ENCODE measurements at regions not wholly inside any gene's neighbourhood (a gene's known extent, or its start where the extent isn't known, plus 50 kb on each side); places are given as distances from the start of the nearest gene placed in this dataset.

DNA sequence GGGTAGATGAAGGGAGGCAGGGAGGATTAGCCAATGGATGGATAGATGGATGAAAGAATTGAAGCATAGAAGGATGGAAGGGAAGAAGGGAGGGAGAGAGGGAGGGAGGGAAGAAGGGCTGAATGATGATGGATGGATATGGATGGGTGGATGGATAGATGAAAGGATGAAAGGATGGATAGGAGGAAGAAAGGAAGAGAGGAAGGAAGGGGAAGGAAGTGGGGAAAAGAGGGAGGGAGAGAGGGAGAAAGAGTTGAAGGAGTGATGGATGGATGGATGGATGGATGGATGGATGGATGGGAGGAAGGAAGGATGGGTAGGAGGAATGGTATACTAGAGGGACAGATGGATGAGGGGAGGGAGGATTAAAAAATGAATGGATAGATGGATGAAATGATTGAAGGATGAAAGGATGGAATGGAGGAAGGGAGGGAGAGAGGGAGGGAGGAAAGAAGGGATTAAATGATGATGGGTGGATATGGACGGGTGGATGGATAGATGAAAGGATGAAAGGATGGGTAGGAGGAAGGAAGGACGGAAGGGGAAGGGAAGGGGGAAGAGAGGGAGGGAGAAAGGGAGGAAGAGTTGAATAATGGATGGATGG, 145.9 kb downstream of the MN1 start:
- DNase-seq, result no peak

DNA sequence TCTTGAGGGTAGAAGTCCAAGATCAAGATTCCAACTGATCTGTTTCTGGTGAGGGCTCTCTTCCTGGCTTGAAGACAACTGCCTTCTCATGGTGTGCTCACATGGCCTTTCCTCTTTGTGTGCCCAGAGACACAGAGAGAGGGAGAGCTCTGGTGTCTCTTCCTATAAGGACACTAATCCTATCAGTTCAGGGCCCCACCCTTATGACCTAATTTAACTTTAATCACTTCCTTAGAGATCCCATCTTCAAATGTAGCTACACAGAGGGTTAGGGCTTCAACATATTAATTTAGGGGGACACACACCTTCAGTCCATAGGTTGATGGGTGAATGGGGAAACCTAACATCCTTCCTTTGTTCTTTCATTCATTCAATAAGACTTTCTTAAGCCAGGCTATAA, 144.6 kb downstream of the MN1 start:
- DNase-seq, result no peak

DNA sequence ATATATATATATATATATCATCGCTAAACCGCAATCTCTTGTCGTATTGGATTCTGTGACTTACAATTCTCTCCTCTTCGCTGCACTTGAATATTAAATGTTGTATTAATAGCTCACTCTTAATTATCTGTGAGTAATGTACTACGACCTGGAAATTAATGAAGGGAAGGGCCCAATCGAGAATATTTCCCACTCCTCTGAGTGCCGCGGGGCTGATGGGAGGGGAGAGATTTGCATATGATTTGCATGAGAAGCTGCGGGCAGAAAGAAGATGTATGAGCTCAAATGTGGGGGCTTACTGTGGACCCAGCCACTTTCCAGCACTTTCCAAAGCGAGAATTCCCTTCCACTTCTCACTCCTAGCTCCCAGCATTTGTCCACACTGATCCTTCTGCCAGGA, 141.2 kb downstream of the MN1 start:
- DNase-seq, result no peak

DNA sequence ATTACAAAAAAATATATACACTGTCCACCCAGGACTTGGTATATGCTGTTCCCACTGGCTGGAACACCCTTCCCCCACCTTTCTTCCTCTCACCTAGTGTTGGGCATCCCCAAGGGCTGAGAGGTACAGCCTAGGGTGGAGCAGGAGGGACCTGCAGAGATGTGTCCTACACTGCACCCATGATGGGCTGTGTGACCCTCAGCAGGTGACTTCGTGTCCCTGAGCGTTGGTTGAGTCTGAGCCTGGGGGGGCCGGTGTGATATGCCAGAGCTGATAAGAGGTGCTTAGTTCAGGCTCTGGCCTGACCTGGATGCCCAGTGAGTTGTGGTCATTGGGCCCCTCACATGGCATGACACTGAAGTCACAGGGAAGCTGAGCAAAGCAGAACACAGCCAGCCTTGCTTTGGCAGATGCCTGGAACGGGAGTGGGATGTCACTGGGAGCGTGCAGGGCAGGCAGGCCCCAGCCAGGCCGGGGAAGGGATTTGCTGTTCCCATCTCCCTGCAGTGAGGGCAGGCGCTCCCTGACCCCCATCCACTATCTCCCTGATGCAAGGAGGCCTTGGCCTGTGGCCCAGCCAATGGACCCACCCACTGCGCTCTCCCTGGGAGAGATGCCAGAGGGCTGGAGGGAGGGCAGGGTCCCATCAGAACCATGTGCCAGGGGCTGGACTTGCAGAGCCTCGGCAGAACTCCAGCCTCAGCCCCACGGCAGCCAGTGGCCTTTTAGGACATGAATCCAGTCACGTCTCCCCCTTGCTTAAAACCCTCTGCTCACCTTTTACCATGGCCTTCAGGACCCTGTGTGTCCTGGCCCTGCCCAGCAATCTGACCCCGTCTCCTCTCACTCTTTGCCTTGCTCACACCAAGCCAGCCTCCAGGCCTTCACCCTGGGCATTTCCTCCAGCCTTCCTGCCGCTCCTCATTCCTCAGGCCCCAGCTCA, 138.9 kb downstream of the MN1 start:
- no peak for DNase-seq

DNA sequence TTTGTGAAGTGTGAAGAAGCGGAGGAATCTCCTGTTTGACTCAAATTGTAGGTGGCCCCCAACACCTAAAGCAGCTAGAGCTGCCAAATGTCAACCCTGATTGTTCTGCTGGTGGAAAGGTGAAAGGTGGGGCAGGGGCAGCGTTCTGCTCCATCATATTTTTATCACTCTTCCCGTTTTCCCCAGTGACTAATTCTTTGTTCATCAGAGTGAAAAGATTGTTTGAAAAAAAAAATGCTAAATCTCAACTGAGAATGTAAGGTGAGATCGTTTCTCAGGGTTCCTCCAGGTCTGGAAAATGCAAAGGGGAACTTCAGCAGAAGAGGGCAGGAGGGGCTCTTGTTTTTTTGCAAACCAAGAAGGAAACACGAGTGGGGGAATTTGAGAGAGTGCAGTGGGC, 137.7 kb downstream of the MN1 start:
- no peak for DNase-seq

DNA sequence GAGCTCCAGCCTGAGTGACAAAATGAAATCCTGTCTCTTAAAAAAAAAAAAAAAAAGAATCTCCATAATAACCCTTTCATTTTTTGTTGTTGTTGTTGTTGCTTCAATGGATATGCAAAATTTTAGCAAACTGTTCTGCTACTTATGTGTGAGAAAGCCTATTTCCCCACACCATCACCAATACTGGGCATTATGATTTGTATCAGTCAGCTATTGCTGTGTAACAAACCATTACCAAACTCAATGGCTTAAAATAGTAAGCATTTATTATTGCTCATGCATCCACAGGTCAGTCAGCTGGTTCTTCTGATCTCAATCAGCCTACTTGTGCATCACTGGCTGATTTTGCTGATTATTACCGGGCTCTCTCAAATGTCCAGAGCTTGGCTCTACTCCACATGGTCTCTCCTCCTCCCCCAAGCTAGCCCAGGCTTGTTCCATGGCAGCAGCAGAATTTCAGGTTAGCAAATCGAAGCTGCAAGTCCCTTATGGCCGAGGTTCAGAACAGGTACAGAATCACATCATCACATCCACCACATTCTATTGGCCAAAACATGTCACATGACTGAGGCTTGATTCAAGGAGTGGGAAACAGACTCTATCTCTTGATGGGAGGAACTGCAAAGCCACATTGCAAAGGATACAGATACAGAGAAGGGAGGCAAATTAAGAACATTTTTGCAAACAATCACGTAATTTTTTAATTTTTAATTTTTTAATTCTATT, 135.1 kb downstream of the MN1 start:
- no peak for DNase-seq

DNA sequence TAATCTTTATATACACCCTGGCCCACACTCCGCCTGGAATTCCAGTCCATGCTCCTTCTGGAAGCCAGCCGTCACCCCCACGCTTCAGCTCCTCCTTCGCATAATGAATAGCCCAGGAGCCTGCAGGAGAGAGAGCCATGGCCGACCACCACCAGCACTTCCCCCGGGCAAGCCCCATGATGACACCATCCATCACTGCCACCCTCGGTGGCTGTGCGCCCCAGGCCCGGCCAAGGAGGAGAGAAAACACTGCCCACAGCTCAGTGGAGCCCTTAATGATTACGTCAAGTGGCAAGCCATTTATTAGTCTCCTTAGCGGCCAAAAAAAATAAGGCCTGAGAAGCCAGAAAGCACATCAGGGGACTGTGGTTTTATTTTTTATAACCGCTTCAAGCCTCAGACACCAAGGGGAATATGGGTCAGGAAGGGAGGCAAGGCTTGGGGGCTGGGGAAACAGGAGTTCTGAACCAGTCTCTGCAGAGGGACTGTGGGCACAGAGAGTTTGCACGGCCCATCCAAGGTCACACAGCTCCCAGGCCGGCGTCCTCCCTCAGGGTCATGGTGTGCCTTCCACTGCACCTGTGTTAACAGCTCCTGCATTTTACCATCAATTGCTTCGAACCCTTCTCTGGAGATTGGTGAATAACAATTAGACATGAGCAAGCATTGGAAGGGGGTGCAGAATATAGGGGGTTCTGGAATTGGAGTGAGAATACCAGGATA, 134.3 kb downstream of the MN1 start:
- DNase-seq, result no peak

DNA sequence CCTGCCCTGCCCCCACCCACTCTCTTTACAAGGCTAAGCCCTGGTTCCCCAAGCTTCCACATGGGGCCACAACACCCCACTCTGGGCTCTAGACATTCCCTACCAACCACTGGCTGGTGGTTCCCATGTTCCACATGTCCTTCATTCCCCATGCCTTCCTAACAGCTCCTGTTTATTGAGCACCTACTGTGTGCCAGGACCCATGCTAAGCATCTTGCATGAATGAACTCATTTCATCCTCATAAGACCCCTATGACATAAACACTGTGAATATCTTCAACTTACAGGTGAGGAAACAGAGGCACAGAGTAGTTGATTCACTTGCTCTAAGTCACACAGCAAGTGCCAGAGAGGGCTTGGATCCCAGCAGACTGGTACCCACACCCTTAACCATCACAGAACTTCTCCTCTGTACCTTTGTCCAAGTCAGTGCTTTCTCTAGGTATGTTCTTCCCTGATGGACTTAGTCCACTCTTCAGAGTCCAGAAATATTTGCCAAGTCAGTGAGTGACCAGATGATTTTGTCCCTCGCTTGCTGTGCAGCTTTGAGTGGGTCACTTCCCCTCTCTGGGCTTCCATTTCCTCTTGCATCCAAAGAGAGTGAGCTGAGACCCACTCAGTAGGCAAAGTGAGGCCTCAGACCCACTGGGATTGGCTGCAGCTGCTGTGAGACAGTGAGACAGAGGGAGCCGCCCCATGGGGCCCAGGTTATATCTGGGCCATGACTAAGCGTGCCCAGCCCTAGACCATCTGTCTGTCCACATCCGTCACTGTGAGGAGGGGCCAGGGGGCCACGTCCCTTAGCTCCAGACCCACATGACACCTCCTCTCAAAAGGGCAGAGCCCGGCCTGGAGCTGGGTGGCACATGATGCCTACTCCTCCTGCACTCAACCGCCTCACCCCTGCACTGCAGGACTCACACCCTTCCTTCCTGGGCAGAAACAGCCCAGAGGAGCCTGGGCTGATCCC, 132.4 kb downstream of the MN1 start:
- no peak for DNase-seq

DNA sequence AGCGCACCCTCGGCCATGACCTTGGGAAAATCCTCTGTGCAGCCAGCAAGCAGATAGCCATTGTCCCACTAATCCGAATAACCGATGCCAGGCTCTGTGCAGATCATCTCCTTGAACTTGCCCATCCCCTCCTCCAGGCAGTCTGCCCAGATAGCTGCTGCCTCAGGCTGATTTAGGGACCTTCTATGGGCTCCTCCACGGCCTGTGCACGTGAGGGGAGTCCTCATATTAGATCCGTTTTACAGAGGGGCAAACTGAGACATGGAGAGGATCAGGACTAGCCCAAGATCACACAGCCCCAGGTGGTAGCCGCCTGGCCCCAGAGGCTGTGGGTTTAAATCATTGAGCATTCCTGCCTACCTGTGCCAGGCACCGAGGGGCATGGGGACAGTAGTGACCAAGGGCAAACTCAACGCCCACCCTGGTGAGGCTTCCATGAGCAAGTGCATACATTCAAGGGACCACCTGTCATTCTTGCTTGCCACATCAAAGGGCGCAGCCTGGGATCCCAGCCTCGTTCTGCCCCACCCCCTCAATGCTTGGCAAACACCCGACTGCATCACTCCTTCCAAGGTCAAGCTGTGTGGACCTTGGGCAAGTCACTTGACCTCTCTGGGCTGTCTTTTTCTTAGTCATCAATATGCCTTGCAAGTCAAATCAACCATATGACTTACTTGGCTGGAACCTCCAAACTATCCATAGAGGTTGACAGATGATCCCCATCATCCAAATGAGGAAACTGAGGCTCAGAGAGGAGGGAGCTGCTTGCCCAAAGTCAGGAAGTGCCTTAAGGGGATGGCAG, 131.6 kb downstream of the MN1 start:
- no peak for DNase-seq

DNA sequence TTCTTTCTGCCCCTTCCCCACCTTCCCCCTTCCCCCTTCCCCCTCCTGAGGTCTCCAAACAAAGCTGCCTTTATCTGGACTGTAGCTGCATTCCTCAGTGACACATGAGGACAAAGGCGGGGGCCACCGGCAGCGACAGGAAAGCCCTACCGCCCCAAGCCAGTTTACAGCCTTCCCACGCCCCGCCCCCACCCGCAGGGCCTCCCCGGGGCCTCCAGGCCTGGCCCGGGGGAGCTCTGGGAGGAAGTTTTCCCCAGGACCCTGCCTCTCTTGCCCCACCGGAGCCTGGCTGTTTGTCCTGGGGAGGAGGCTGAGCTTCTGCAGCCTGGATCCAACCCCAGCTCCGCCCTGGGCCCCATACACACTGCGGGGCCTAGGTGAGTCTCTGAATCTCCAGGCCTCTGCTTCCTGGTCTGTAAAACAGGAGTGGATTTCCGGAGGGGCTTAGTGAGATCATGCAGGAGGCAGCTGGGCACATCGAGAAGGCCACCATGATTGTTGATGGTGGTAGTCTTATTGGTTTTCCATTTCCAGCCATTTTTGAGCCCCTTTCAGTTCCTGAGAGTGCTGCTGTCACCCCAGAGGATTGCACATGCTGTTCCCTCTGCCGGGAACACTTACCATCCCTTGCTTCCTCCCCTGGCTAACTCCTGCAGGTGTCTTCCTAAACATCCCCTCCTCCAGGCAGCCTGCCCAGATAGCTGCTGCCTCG, 130.7 kb downstream of the MN1 start:
- DNase-seq, result no peak

DNA sequence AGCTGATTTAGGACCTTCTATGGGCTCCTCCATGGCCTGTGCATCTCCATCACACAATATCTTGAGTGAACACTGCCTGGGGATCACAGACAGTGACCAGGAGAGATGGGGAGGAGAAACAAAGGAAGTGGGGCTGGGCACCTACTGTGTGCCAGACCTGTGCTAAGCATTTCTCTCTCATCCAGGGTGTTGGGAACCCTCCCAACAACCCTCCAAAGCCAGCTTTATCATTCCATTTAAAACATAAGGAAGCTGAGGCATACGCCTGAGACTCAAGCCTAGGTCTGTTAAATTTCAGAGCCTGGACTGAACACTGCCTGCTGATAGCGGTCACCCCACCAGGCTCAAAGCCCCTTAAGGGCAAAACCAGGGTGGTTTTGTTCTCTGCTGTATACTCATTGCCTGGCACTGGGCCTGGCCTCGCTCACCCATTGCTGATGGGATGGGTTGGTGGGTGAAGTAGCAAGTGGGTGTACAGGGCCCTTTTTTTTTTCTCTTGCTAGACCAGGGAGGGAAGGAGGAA, 130.1 kb downstream of the MN1 start:
- no peak for DNase-seq

DNA sequence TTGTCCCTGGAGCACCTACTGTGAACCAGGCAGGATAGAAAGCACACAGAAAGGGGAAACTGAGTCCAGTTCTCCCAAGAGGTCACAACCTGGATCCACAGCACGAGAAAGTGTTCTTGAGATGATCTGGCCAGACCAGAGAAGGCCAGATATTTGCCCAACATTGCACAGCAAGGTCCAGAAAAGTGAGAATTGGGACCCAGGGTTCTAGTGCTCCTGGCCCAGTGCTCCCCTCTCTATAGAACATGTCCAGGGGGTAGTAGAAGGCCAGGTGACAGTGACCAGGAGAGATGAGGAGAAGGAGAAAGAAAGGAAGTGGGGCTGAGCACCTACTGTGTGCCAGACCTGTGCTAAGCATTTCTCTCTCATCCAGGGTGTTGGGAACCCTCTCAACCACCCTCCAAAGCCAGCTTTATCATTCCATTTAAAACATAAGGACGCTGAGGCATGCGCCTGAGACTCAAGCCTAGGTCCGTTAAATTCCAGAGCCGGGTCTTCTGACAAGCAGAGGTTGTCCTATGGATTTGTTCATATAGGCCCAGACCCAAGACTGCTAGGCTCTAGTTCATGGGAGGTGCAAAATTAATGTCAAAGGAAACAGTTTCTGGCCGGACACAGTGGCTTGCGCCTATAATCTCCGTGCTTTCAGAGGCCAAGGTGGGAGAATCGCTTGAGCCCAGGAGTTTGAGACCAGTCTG, 128.7 kb downstream of the MN1 start:
- no peak for DNase-seq

DNA sequence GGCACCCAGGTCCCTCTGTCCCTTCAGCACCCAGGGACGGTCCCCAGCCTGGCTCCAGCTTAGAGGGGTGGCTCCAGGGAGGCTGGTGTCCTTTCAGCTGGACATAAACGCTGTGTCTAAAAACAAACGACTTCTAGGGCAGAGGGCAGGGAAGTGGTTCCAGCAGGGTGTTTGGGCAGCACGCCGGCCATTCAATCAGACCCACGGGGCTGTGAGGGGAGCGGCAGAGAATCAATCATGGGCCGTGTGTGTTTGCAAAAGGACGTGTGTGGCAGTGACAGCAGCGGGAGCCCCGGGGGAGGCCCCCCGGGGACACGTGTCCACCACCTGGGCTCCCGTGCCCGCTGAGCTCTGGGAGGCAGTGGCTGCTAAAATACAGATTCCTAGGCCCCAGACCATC, 127.7 kb downstream of the MN1 start:
- no peak for DNase-seq

DNA sequence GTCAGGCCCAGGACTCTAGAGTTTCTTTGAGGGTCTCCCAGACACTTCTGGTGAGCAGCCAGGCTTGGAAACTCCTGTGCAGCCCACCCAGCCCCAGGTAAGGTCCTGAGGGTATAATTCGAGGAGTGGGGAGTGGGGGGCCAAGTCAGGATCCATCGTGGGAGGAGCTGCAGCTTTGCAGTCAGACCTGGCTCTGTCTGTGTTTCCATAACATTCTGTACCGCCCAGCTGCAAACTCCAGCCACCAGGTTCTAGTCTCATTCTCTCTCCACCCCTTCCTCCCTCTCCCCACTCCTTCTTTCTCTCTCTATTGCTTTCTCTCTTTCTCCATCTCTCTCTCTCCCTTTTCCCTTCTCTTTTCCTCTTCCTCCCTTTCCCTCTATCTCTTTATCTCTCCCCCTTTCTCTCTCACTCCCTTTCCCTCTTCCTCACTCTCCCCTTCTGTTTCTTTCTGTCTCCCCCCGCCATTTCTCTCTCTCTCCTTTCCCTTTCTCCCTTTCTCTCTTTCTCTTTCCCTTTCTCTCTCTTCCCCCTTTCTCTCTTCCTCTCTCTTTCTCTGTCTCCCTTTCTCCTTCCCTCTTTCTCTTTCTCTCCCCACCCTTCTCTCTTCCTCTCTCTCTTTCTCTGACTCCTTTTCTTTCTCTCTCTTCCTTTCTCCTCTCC, 127.2 kb downstream of the MN1 start:
- DNase-seq, result no peak

DNA sequence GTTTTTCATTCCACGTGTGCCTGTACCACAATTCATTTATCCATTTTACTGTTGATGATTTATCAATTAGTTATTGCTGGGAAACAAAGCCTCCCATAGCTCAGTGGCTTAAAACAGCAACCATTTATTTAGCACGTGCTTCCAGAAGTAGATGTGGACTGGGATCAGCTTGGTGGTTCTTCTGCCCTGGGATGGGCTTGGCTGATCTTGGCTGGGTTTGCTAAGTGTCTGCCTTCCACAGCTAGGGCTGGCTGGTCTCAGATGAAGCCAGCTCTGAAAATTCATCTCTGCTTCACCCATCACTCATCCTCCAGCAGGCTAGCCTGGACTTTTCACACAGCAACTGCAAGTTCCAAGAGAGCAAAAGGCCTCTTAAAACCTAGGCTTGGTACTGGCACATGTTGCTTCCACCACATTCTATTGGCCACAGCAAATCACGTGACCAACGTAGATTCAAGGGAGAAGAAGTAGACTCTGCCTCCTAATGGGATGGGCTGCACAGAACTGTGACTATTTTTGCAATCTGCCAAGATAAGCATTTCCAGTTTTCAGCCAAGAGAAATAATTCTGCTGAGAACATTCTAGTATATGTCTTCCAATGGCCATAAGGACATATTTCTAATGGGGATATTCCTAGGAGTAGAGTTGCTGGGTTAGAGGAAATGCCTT, 124.9 kb downstream of the MN1 start:
- no peak for DNase-seq

DNA sequence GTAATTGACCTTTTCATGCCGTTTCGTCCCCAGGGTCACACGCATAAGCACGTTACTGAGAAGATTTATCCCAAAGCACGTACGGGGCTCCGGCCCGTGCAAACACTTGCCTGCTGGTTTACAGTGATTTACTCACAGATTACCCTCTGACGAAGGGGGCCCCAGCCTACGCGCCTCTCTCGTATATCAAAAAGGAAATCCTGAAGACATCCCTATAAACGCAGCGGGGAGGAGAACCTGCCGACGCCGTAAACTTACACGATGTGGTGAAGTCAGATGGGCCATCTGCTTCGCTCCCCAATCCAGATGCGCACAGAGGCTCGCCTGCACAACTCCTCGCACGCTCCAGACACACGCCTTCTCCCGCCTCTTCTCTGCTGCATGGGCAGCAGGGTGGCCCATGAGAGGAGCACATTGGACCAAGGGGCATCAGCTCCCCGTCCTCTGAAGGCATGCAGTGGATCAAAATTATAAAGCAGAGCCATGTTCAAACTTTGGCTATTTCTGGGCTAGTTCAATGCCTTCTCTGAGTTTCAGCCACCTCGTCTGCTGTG, 123.6 kb downstream of the MN1 start:
- no peak for DNase-seq

DNA sequence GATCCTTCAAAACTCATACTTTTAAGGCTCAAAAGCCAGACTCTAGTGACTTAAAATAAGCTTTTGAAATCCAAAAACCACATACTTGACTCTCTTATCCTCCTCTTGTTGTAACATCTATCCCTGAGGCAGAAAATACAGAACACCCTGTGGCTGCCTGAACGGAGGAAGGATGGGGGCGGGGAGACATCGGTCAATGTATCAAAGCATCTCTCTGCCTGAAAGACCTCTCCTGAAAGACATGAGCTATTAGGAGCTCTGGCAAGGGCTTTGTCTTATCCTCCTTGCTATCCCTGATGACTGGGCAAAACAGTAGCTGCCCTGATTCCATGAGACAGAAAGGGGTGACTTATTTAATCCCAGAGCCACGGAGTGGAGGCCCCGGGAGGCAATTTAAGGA, 122.4 kb downstream of the MN1 start:
- DNase-seq, result no peak
